HEK293T (cell line): ENCODE measurements at regions not wholly inside any gene's neighbourhood (a gene's known extent, or its start where the extent isn't known, plus 50 kb on each side); places are given as distances from the start of the nearest gene placed in this dataset.

Experiments used
- CTCF ChIA-PET: fragments of 350-600 bp; formaldehyde crosslinking; extraction: SDS; loops from one replicate; lab custom pipeline; 2021; ENCODE audit warnings: antibody characterized with exemption, inconsistent platforms; lab: Yijun Ruan, JAX
- POLR2A ChIA-PET: fragments of 350-600 bp; formaldehyde crosslinking; extraction: SDS; loops from one replicate; lab custom pipeline; 2020; ENCODE audit warnings: antibody characterized with exemption, inconsistent platforms; lab: Yijun Ruan, JAX
- DNase-seq: peaks from one replicate; pipeline ENCODE4 v3.0.0; 2012; ENCODE audit warnings: mixed read lengths; ENCODE audit errors: extremely low spot score
- ARNT ChIP-seq: fragments of 450-650 bp; IDR thresholded peaks from 2 replicates; pipeline ENCODE4 v1.6.1; 2017; ENCODE audit warnings: mild to moderate bottlenecking
- BHLHE40 ChIP-seq: fragments of 450-650 bp; IDR thresholded peaks from 2 replicates; pipeline ENCODE4 v1.6.1; 2016; ENCODE audit warnings: mild to moderate bottlenecking, moderate library complexity, borderline replicate concordance
- CTBP1 ChIP-seq: fragments of 450-650 bp; IDR thresholded peaks from 2 replicates; pipeline ENCODE4 v1.6.1; 2016; ENCODE audit warnings: borderline replicate concordance
- ELF4 ChIP-seq: fragments of 450-650 bp; IDR thresholded peaks from 2 replicates; pipeline ENCODE4 v1.6.1; 2017; ENCODE audit warnings: antibody characterized with exemption
- FOXA1 ChIP-seq: fragments of 450-650 bp; IDR thresholded peaks from 2 replicates; pipeline ENCODE4 v1.6.1; 2016; ENCODE audit warnings: mild to moderate bottlenecking
- FOXK2 ChIP-seq: fragments of 450-650 bp; IDR thresholded peaks from 2 replicates; pipeline ENCODE4 v1.6.1; 2016; ENCODE audit warnings: mild to moderate bottlenecking
- FOXM1 ChIP-seq: fragments of 450-650 bp; IDR thresholded peaks from 2 replicates; pipeline ENCODE4 v1.6.1; 2017; ENCODE audit warnings: mild to moderate bottlenecking, borderline replicate concordance
- HDGF ChIP-seq: fragments of 450-650 bp; IDR thresholded peaks from 2 replicates; pipeline ENCODE4 v1.6.1; 2017; ENCODE audit warnings: antibody characterized with exemption, borderline replicate concordance
- L3MBTL2 ChIP-seq: fragments of 450-650 bp; conservative IDR thresholded peaks from 2 replicates; pipeline ENCODE4 v1.6.1; 2016; ENCODE audit warnings: mild to moderate bottlenecking
- LEF1 ChIP-seq: fragments of 450-650 bp; IDR thresholded peaks from 2 replicates; pipeline ENCODE4 v1.6.1; 2017; ENCODE audit warnings: mild to moderate bottlenecking, borderline replicate concordance
- NFRKB ChIP-seq: fragments of 450-650 bp; IDR thresholded peaks from 2 replicates; pipeline ENCODE4 v1.6.1; 2016; ENCODE audit warnings: mild to moderate bottlenecking, moderate library complexity
- SP1 ChIP-seq: fragments of 450-650 bp; IDR thresholded peaks from 2 replicates; pipeline ENCODE4 v1.6.1; 2017
- SUZ12 ChIP-seq: fragments of 450-650 bp; IDR thresholded peaks from 2 replicates; pipeline ENCODE4 v1.6.1; 2016; ENCODE audit warnings: mild to moderate bottlenecking
- TARDBP ChIP-seq: fragments of 450-650 bp; IDR thresholded peaks from 2 replicates; pipeline ENCODE4 v1.6.1; 2016
- ZNF384 ChIP-seq: fragments of 450-650 bp; IDR thresholded peaks from 2 replicates; pipeline ENCODE4 v1.6.1; 2016
- TF ChIP-seq, protein P1 (sequence below): fragments of 450-650 bp; IDR thresholded peaks from 2 replicates; pipeline ENCODE4 v1.6.1; 2016

DNA sequence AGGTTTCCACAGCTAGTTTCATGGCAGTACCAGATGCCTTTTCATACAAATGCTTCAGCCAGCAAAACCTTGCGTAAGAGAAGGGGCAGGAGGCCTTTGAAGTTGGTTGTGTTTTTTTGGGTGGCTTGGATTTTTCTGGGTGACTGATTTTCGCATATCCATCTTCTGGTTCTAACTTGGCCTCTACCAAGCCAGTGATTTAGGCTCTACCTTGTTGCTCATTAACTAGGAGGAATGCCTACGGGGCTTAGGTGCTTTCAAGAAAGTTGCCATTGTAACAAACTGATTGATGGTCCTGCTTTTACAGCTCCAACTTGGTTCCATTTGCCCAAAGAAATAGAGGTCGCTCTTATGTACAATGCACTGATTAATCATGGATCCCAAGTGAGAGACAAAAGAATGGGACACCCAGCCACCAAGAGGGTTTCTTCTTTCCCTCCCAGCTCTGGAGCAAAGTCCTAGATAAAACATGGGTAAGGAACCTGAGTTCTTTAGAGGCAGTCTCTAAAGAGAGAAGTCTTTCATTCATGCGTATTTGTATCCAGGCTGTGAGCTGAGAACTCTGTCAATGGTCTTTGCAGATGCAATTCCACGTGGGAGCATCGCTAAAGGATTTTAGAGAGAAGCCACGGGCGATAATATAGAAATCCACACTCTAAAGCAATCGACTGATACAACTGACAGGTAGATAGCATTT lies 92.1 kb upstream of the FGFR2 start:
- CTCF ChIA-PET: no interaction called here
- POLR2A ChIA-PET: no interaction called here
- no peak for TF ChIP-seq L3MBTL2
- TF ChIP-seq CTBP1: no peak
- TF ChIP-seq TARDBP: no peak
- no peak for TF ChIP-seq SP1
- TF ChIP-seq FOXM1: no peak
- TF ChIP-seq SUZ12: no peak
- no peak for TF ChIP-seq LEF1
- no peak for TF ChIP-seq ELF4
- no peak for TF ChIP-seq FOXK2
- TF ChIP-seq FOXA1: no peak
- TF ChIP-seq NFRKB: no peak
- TF ChIP-seq HDGF: no peak
- TF ChIP-seq ZNF384: no peak
- TF ChIP-seq BHLHE40: no peak
- no peak for DNase-seq

DNA sequence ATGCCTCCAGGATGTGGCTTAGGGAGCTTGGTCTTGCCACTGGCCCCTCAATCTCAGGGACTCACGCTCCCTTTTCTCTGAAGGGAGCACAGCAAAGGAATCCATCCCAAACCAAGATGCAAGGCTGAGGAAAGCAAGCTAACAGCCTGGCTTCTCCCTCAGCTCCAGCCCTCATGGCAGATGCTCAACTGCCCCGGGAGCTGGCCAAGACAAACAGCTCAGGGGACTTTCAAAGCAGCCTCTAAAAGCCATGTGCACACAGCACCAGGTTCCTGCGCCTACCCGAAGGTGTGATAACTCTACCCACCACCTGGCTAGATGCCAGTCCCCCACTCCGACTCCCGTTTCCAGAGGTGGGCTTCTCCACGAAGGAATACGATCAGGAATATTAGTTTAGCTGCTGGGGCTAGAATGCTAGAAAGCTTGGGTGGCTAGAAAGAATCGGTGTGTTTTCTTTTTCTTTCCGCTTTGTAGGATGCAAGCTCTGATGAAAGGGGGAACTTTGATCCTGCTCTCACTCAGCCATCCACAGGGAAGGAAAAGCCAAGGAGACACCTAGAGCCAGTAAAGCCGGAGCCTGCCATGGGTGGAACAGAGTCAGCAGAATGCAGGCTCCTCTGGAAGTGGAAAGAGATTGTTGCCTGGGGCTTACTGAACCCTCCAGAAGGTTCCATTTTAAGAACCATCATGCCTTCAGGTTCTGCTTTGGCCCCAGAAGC lies 89.0 kb upstream of the FGFR2 start:
- CTCF ChIA-PET: interaction anchor here (1.4 to 1.5 kb wide), 2 partner anchors 10 to 24 kb away, joined by 3 to 4 read pairs; no protein-coding TSS in a partner anchor
- DNase-seq: no peak
- POLR2A ChIA-PET: no interaction called here
- TF ChIP-seq BHLHE40: no peak
- TF ChIP-seq SUZ12: no peak
- TF ChIP-seq SP1: no peak
- TF ChIP-seq L3MBTL2: no peak
- TF ChIP-seq CTBP1: no peak
- no peak for TF ChIP-seq HDGF
- TF ChIP-seq ARNT: no peak
- no peak for TF ChIP-seq ELF4
- no peak for TF ChIP-seq FOXM1
- TF ChIP-seq FOXA1: no peak

DNA sequence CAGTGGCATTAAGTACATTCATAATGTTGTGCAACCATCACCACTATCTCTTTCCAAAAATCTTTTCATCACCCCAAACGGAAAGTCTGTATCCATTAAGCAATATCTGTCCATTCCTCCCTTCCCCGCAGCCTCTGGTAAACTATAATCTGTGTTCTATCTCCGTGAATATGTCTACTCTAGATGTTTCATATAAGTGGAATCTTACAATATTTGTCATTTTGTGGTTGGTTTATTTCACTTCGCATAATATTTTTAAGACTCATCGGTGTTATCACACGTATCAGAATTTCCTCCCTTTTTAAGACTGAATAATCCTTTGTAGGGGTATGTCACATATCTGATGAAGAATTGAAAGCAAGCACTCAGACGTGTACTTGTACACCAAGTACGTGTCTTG lies 86.0 kb upstream of the FGFR2 start:
- TF ChIP-seq, protein P1, sequence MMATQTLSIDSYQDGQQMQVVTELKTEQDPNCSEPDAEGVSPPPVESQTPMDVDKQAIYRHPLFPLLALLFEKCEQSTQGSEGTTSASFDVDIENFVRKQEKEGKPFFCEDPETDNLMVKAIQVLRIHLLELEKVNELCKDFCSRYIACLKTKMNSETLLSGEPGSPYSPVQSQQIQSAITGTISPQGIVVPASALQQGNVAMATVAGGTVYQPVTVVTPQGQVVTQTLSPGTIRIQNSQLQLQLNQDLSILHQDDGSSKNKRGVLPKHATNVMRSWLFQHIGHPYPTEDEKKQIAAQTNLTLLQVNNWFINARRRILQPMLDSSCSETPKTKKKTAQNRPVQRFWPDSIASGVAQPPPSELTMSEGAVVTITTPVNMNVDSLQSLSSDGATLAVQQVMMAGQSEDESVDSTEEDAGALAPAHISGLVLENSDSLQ: no peak
- TF ChIP-seq CTBP1 (no peak), LEF1 (no peak), ELF4 (no peak), ARNT (no peak), NFRKB (no peak), HDGF (no peak), L3MBTL2 (no peak), BHLHE40 (no peak), FOXA1 (no peak), ZNF384 (no peak), TARDBP (no peak), SUZ12 (no peak), SP1 (no peak), FOXK2 (no peak), FOXM1 (no peak)
- DNase-seq: no peak
- ChIA-PET POLR2A (no interaction called here), CTCF (no interaction called here)

DNA sequence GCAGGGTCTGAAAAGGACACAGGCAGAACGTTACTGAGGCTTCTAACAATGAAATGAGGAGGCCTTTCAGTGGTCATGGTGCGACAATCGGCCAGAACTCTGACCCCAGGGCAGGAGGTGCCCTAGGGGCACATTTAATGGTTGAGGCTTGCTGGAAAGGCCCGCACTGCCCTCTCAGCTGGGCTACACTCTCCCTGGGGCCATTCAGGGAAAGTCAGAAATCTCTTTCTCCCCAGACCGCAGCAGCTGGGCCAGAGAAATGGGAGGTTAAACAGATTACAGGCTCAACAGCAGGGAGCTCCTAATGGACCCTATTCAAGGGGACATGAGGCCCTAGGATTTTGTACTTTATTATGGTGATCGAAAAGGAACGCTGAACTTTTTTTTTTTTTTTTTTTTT lies 85.6 kb upstream of the FGFR2 start:
- no peak for DNase-seq
- POLR2A ChIA-PET: no interaction called here
- CTCF ChIA-PET: no interaction called here
- TF ChIP-seq FOXM1: no peak
- no peak for TF ChIP-seq FOXK2

DNA sequence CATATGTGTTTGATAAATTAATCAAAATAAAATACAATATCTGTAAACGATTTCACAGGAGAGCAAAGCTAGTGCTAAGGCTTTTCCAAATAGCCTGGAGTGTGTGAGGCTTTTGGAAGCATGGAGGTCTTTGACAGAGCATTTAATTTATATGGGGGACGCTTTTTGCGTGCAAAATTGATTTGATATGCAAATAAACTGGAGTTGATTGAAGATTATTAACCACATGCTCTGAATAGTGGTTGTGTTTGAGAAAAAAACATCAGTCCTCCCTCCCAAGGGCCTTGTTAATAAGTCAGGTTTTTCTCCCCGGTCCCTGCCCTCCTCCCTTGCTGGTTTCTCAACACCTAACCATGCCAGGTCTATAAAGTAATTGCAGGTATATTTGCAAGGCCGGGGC lies 85.1 kb upstream of the FGFR2 start:
- CTCF ChIA-PET: no interaction called here
- POLR2A ChIA-PET: no interaction called here
- TF ChIP-seq SUZ12: no peak
- TF ChIP-seq FOXM1: no peak
- no peak for TF ChIP-seq ZNF384
- TF ChIP-seq BHLHE40: no peak
- no peak for TF ChIP-seq L3MBTL2
- TF ChIP-seq HDGF: no peak

DNA sequence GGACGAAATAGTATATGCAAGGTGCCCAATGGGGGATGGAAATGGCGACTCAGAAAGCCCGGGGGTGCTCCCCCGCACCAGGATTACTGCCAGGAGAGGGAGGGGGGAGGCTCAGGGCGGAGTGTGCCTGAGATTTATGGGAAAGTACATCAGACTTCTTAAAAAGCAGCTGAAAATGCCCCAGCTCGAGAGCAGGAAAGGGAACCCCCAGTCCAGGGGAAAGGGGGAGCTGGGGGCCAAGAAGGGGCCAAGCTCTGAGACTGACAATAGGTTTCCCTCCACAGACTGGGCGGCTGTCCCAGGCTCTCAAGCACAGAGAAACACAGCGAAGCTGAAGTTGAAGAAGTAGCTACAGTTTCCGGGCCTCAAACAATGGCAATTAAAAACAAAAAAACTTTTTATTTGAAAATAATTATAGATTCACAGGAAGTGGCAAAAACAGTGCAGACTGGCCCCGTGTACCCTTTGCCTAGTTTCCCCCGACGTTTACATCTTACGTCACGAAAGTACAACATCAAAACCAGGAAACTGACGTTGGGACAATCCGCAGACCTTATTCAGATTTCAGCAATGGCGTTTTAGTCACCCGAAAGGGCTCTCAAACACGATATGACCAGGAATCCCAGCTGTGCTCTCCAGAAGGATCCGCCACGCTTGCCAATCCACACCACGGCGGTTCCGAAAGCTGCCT lies 83.9 kb upstream of the FGFR2 start:
- TF ChIP-seq, protein P1: no peak
- no peak for TF ChIP-seq ZNF384
- TF ChIP-seq FOXA1: no peak
- TF ChIP-seq HDGF: no peak
- DNase-seq: no peak
- POLR2A ChIA-PET: no interaction called here
- CTCF ChIA-PET: no interaction called here

More for the DNA sequence above, 85.1 kb upstream of the FGFR2 start:
- DNase-seq: no peak
